ENCODE measurements at regions not wholly inside any gene's neighbourhood (a gene's known extent, or its start where the extent isn't known, plus 50 kb on each side); places are given as distances from the start of the nearest gene placed in this dataset.

- H4K20me1 ChIP-seq (ENCODE audit: low read length), result no peaks in the 10 kb centered on the region
- H3K4me1 ChIP-seq (ENCODE audit: insufficient read depth, low read length), result peaks cover 34% of the 10 kb centered on the region
- DNase-seq (no peak), ATAC-seq (no peak)
- no peaks in the 10 kb centered on the region for H3K9me3 ChIP-seq (ENCODE audit: low read length)
- H3K4me2 ChIP-seq (ENCODE audit: low read length), result peak overlapping the region; percentile 22; the same call in 1 of the 2 replicates
- no TSS peak for BruUV-seq (replicated peaks)
- H3K9ac ChIP-seq (ENCODE audit: low read length), result no peak overlapping the region
- TF ChIP-seq EZH2 (IDR thresholded peaks at IDR 0.05; ENCODE audit: low read length, unreplicated experiment) (no peak), EZH2phosphoT487 (IDR thresholded peaks at IDR 0.05; ENCODE audit: borderline replicate concordance, low read length) (no peak), CTCF (conservative IDR thresholded peaks at IDR 0.05; ENCODE audit: low read depth, low read length) (no peak)
- 0 out of 2 replicates have a peak overlapping the region, but pooled peaks have one; percentile 34 for H2AFZ ChIP-seq (ENCODE audit: low read length)
- ChIA-PET POLR2A (ENCODE audit: unreplicated experiment) (no interaction called here), CTCF (no interaction called here)
- intact Hi-C loops (cut with micrococcal nuclease), result no loop called here
- H3F3A ChIP-seq (ENCODE audit: low read length, unreplicated experiment), result peaks cover 4% of the 10 kb centered on the region
- no peak overlapping the region for H3K4me3 ChIP-seq (ENCODE audit: low read length)
- H3K27me3 ChIP-seq (ENCODE audit: low read length), result no peaks in the 10 kb centered on the region
- H3K27ac ChIP-seq (ENCODE audit: low read length), result no peak overlapping the region
- H3K36me3 ChIP-seq (ENCODE audit: low read depth, low read length), result no peaks in the 10 kb centered on the region
- H3K9me2 ChIP-seq (replicated peaks; ENCODE audit: low read length), result no peaks in the 10 kb centered on the region
- H3K79me2 ChIP-seq (ENCODE audit: low read length), result no peaks in the 10 kb centered on the region
Measured at GRCh38 chr15:60095711-60096110, 91.6 kb downstream of the FOXB1 start.

- H3K9me2 ChIP-seq (replicated peaks; ENCODE audit: low read length), result no peaks in the 10 kb centered on the region
- H2AFZ ChIP-seq (ENCODE audit: low read length), result 0 out of 2 replicates have a peak overlapping the region, but pooled peaks have one; percentile 34
- no peak overlapping the region for H3K9ac ChIP-seq (ENCODE audit: low read length)
- CTCF ChIA-PET, result no interaction called here
- no peak overlapping the region for H3K27ac ChIP-seq (ENCODE audit: low read length)
- no peaks in the 10 kb centered on the region for H3K79me2 ChIP-seq (ENCODE audit: low read length)
- H3K27me3 ChIP-seq (ENCODE audit: low read length), result no peaks in the 10 kb centered on the region
- H3K4me1 ChIP-seq (ENCODE audit: insufficient read depth, low read length), result peaks cover 31% of the 10 kb centered on the region
- no TSS peak for BruUV-seq (replicated peaks)
- POLR2A ChIA-PET (ENCODE audit: unreplicated experiment), result no interaction called here
- H4K20me1 ChIP-seq (ENCODE audit: low read length), result no peaks in the 10 kb centered on the region
- intact Hi-C loops (cut with micrococcal nuclease), result no loop called here
- peaks cover 4% of the 10 kb centered on the region for H3F3A ChIP-seq (ENCODE audit: low read length, unreplicated experiment)
- ATAC-seq (peak; percentile 45), DNase-seq (peak; percentile 52)
- no peaks in the 10 kb centered on the region for H3K36me3 ChIP-seq (ENCODE audit: low read depth, low read length)
- H3K4me3 ChIP-seq (ENCODE audit: low read length), result no peak overlapping the region
- no peak for TF ChIP-seq EZH2 (IDR thresholded peaks at IDR 0.05; ENCODE audit: low read length, unreplicated experiment)
- no peak for TF ChIP-seq EZH2phosphoT487 (IDR thresholded peaks at IDR 0.05; ENCODE audit: borderline replicate concordance, low read length)
- TF ChIP-seq CTCF (conservative IDR thresholded peaks at IDR 0.05; ENCODE audit: low read depth, low read length), result no peak
- H3K4me2 ChIP-seq (ENCODE audit: low read length), result peak overlapping the region; percentile 22; the same call in 1 of the 2 replicates
- H3K9me3 ChIP-seq (ENCODE audit: low read length), result no peaks in the 10 kb centered on the region
Measured at GRCh38 chr15:60096157-60096556, 92.0 kb downstream of the FOXB1 start.

GRCh38 chr15:60101416-60101815 is 97.3 kb downstream of the FOXB1 start:
- ChIA-PET CTCF (interaction anchor here (0.6 kb wide), 1 partner anchor 10 kb away, joined by 3 read pairs; no protein-coding TSS in a partner anchor), POLR2A (ENCODE audit: unreplicated experiment) (no interaction called here)
- ATAC-seq (no peak), DNase-seq (no peak)
- H3K4me2 ChIP-seq (ENCODE audit: low read length), result no peak overlapping the region
- no peak overlapping the region for H2AFZ ChIP-seq (ENCODE audit: low read length)
- TF ChIP-seq EZH2phosphoT487 (IDR thresholded peaks at IDR 0.05; ENCODE audit: borderline replicate concordance, low read length), result no peak
- no peak for TF ChIP-seq EZH2 (IDR thresholded peaks at IDR 0.05; ENCODE audit: low read length, unreplicated experiment)
- no peak for TF ChIP-seq CTCF (conservative IDR thresholded peaks at IDR 0.05; ENCODE audit: low read depth, low read length)
- H3K9me3 ChIP-seq (ENCODE audit: low read length), result no peaks in the 10 kb centered on the region
- H3K4me1 ChIP-seq (ENCODE audit: insufficient read depth, low read length), result peaks cover 16% of the 10 kb centered on the region
- H3K9me2 ChIP-seq (replicated peaks; ENCODE audit: low read length), result no peaks in the 10 kb centered on the region
- no peaks in the 10 kb centered on the region for H3K27me3 ChIP-seq (ENCODE audit: low read length)
- BruUV-seq (replicated peaks), result no TSS peak
- no peaks in the 10 kb centered on the region for H4K20me1 ChIP-seq (ENCODE audit: low read length)
- no peaks in the 10 kb centered on the region for H3K79me2 ChIP-seq (ENCODE audit: low read length)
- H3K36me3 ChIP-seq (ENCODE audit: low read depth, low read length), result no peaks in the 10 kb centered on the region
- no peak overlapping the region for H3K4me3 ChIP-seq (ENCODE audit: low read length)
- intact Hi-C loops (cut with micrococcal nuclease), result no loop called here
- no peak overlapping the region for H3K27ac ChIP-seq (ENCODE audit: low read length)
- H3K9ac ChIP-seq (ENCODE audit: low read length), result no peak overlapping the region
- H3F3A ChIP-seq (ENCODE audit: low read length, unreplicated experiment), result no peaks in the 10 kb centered on the region

Data from PC-3 (cell line).